ENCODE measurements at regions not wholly inside any gene's neighbourhood (a gene's known extent, or its start where the extent isn't known, plus 50 kb on each side); places are given as distances from the start of the nearest gene placed in this dataset.
"Not testable (repeated sequence)": the region's sequence is repeated elsewhere in the genome, so short reads cannot be mapped to it uniquely, and the experiment has no call there.

DNA sequence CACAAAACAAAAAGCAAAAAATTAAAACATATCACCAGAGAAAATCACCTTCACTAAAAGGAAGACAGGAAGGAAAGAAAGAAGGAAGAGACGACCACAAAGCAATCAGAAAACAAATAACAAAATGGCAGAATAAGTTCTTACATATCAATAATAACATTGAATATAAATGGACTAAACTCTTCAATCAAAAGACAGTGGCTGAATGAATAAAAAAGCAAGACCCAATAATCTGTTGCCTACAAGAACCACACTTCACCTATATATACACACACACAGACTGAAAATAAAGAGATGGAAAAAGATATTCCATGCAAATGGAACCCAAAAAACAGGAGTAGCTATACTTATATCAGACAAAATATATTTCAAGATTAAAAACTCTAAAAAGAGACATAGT lies 124.5 kb downstream of the ACTL7B start:
- not testable (repeated sequence) for TF ChIP-seq EZH2phosphoT487 (IDR thresholded peaks at IDR 0.05; ENCODE audit: low read depth)
- TF ChIP-seq, protein P1, sequence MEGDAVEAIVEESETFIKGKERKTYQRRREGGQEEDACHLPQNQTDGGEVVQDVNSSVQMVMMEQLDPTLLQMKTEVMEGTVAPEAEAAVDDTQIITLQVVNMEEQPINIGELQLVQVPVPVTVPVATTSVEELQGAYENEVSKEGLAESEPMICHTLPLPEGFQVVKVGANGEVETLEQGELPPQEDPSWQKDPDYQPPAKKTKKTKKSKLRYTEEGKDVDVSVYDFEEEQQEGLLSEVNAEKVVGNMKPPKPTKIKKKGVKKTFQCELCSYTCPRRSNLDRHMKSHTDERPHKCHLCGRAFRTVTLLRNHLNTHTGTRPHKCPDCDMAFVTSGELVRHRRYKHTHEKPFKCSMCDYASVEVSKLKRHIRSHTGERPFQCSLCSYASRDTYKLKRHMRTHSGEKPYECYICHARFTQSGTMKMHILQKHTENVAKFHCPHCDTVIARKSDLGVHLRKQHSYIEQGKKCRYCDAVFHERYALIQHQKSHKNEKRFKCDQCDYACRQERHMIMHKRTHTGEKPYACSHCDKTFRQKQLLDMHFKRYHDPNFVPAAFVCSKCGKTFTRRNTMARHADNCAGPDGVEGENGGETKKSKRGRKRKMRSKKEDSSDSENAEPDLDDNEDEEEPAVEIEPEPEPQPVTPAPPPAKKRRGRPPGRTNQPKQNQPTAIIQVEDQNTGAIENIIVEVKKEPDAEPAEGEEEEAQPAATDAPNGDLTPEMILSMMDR (IDR thresholded peaks at IDR 0.05; ENCODE audit: low read depth, low read length), result not testable (repeated sequence)
